ENCODE measurements at regions not wholly inside any gene's neighbourhood (a gene's known extent, or its start where the extent isn't known, plus 50 kb on each side); places are given as distances from the start of the nearest gene placed in this dataset.
A peak's percentile ranks its signal among the peaks of the same experiment; 100 is the strongest.

GRCh38 chr3:98972720-98973119 lies 71.2 kb upstream of the DCBLD2 start:
- TF ChIP-seq TEAD4 (IDR thresholded peaks at IDR 0.05) (no peak), RAD21 (IDR thresholded peaks at IDR 0.05; ENCODE audit: low read depth) (no peak), ZBTB7A (IDR thresholded peaks at IDR 0.05; ENCODE audit: low read depth) (no peak)
- TF ChIP-seq, protein P1, sequence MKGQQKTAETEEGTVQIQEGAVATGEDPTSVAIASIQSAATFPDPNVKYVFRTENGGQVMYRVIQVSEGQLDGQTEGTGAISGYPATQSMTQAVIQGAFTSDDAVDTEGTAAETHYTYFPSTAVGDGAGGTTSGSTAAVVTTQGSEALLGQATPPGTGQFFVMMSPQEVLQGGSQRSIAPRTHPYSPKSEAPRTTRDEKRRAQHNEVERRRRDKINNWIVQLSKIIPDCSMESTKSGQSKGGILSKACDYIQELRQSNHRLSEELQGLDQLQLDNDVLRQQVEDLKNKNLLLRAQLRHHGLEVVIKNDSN (IDR thresholded peaks at IDR 0.05), result peak; percentile 45; the same call in 1 of the 2 replicates

DNA sequence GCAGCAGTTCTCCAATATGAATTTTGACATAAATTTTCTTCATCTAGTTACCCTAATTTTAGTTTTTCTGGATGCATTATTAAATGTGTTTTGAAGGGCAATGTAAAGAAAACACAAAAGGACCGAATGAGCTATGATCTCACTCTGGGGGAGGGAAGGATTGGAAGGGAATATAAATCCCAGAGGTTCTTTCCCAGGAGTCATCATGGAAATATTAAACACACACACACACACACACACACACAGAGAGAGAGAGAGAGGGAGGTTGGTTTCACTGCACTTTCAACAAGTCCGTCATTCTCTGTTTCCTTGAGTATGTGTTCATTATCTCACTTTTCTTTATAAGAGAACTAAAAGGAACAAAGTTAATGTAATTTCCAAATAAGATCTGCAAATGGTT lies 70.7 kb upstream of the DCBLD2 start:
- TF ChIP-seq FOXM1 (IDR thresholded peaks at IDR 0.05; ENCODE audit: borderline replicate concordance, low read depth) (no peak), EGR1 (IDR thresholded peaks at IDR 0.05) (no peak), TEAD4 (IDR thresholded peaks at IDR 0.05) (no peak), MAX (IDR thresholded peaks at IDR 0.05) (no peak), RAD21 (IDR thresholded peaks at IDR 0.05; ENCODE audit: low read depth) (no peak), CEBPB (IDR thresholded peaks at IDR 0.05) (no peak), ZBTB7A (IDR thresholded peaks at IDR 0.05; ENCODE audit: low read depth) (no peak), NFIC (IDR thresholded peaks at IDR 0.05) (no peak), TAF1 (IDR thresholded peaks at IDR 0.05; ENCODE audit: low read depth) (no peak), YY1 (IDR thresholded peaks at IDR 0.05; ENCODE audit: low read depth) (no peak)
- TF ChIP-seq, protein P1 (IDR thresholded peaks at IDR 0.05), result no peak

- peak; percentile 37; the same call in 1 of the 2 replicates for TF ChIP-seq CEBPB (IDR thresholded peaks at IDR 0.05)
- no peak for TF ChIP-seq RAD21 (IDR thresholded peaks at IDR 0.05; ENCODE audit: low read depth)
- TF ChIP-seq EP300 (IDR thresholded peaks at IDR 0.05; ENCODE audit: borderline replicate concordance), result peak; percentile 98
- peak; percentile 98 for TF ChIP-seq FOXM1 (IDR thresholded peaks at IDR 0.05; ENCODE audit: borderline replicate concordance, low read depth)
- peak; percentile 92 for TF ChIP-seq TCF12 (IDR thresholded peaks at IDR 0.05; ENCODE audit: low read depth)
- TF ChIP-seq NFIC (IDR thresholded peaks at IDR 0.05), result peak; percentile 89
- TF ChIP-seq REST (IDR thresholded peaks at IDR 0.05; ENCODE audit: low read depth), result no peak
- no peak for TF ChIP-seq ZBTB7A (IDR thresholded peaks at IDR 0.05; ENCODE audit: low read depth)
- TF ChIP-seq TEAD4 (IDR thresholded peaks at IDR 0.05), result peak; percentile 86
Observed at GRCh38 chr3:98971169-98971681, 69.7 kb upstream of the DCBLD2 start.

DNA sequence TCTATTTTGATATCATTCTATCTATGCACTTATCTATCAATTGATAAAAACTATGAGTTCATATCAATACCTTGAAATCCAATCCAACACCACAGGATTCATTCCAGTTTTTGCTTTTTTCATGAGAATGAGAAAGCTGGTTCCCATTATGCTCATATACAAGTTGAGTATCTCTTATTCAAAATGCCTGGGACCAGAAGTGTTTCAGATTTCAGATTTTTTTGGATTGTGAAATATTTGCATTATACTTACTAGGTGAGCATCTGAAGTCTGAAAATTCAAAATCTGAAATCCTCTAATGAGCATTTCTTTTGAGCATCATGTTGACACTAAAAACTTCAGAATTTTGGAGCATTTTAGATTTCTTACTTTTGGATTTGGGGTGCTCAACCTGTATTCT lies 67.8 kb upstream of the DCBLD2 start:
- TF ChIP-seq MAX (IDR thresholded peaks at IDR 0.05) (no peak), YY1 (IDR thresholded peaks at IDR 0.05; ENCODE audit: low read depth) (no peak), FOXM1 (IDR thresholded peaks at IDR 0.05; ENCODE audit: borderline replicate concordance, low read depth) (no peak), EP300 (IDR thresholded peaks at IDR 0.05; ENCODE audit: borderline replicate concordance) (no peak), NFIC (IDR thresholded peaks at IDR 0.05) (no peak), TAF1 (IDR thresholded peaks at IDR 0.05; ENCODE audit: low read depth) (no peak), RAD21 (IDR thresholded peaks at IDR 0.05; ENCODE audit: low read depth) (no peak), CEBPB (IDR thresholded peaks at IDR 0.05) (no peak), REST (IDR thresholded peaks at IDR 0.05; ENCODE audit: low read depth) (no peak), TEAD4 (IDR thresholded peaks at IDR 0.05) (no peak), TCF12 (IDR thresholded peaks at IDR 0.05; ENCODE audit: low read depth) (no peak)

- no peak for TF ChIP-seq FOXM1 (IDR thresholded peaks at IDR 0.05; ENCODE audit: borderline replicate concordance, low read depth)
- TF ChIP-seq TEAD4 (IDR thresholded peaks at IDR 0.05), result no peak
- no peak for TF ChIP-seq EP300 (IDR thresholded peaks at IDR 0.05; ENCODE audit: borderline replicate concordance)
- TF ChIP-seq CEBPB (IDR thresholded peaks at IDR 0.05), result no peak
Observed at GRCh38 chr3:98968824-98969223, 67.3 kb upstream of the DCBLD2 start.

DNA sequence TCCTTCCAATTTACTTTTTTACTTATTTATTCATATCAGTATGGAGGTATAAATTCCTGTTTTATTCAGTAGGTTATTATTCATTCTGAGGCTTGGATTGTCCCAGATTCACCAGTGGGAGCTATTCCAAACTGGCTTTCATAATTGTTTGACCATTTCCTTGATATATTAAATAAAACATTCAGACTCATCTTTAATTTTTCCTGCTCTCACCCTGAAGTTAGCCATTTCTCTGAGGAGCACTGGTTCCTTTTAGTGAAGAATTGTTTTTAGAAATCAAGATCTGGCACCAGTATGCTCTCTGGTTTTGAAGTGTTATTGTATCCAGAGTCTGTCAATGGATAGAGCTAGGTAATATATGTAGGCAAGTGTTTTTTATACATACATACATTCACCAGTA lies 66.9 kb upstream of the DCBLD2 start:
- TF ChIP-seq TAF1 (IDR thresholded peaks at IDR 0.05; ENCODE audit: low read depth) (no peak), FOXM1 (IDR thresholded peaks at IDR 0.05; ENCODE audit: borderline replicate concordance, low read depth) (no peak), YY1 (IDR thresholded peaks at IDR 0.05; ENCODE audit: low read depth) (no peak)

GRCh38 chr3:98967758-98968157 lies 66.3 kb upstream of the DCBLD2 start:
- TF ChIP-seq MAX (IDR thresholded peaks at IDR 0.05), result no peak
- TF ChIP-seq REST (IDR thresholded peaks at IDR 0.05; ENCODE audit: low read depth), result no peak
- TF ChIP-seq CREB1 (IDR thresholded peaks at IDR 0.05; ENCODE audit: low read depth), result no peak
- TF ChIP-seq EGR1 (IDR thresholded peaks at IDR 0.05), result no peak
- TF ChIP-seq, protein P1 (IDR thresholded peaks at IDR 0.05), result no peak
- no peak for TF ChIP-seq YY1 (IDR thresholded peaks at IDR 0.05; ENCODE audit: low read depth)
- no peak for TF ChIP-seq TAF1 (IDR thresholded peaks at IDR 0.05; ENCODE audit: low read depth)
- TF ChIP-seq EP300 (IDR thresholded peaks at IDR 0.05; ENCODE audit: borderline replicate concordance), result no peak
- no peak for TF ChIP-seq NFIC (IDR thresholded peaks at IDR 0.05)
- TF ChIP-seq FOXM1 (IDR thresholded peaks at IDR 0.05; ENCODE audit: borderline replicate concordance, low read depth), result no peak
- TF ChIP-seq ZBTB7A (IDR thresholded peaks at IDR 0.05; ENCODE audit: low read depth), result no peak
- no peak for TF ChIP-seq TCF12 (IDR thresholded peaks at IDR 0.05; ENCODE audit: low read depth)
- no peak for TF ChIP-seq RAD21 (IDR thresholded peaks at IDR 0.05; ENCODE audit: low read depth)
- no peak for TF ChIP-seq TEAD4 (IDR thresholded peaks at IDR 0.05)
- TF ChIP-seq CEBPB (IDR thresholded peaks at IDR 0.05), result no peak

Data from Ishikawa (cell line).